Left ventricle myocardium inferior (tissue), 1 donor: ENCODE measurements at regions not wholly inside any gene's neighbourhood (a gene's known extent, or its start where the extent isn't known, plus 50 kb on each side); places are given as distances from the start of the nearest gene placed in this dataset.

Experiments used
- DNase-seq: peaks from one replicate; pipeline ENCODE4 v3.0.0-alpha.2; 2020
- H3K27ac ChIP-seq: fragments of 200-600 bp; replicated peaks from 2 replicates; pipeline ENCODE4 v1.8.0; 2021
- H3K27me3 ChIP-seq: fragments of 200-600 bp; 2 replicates; pipeline ENCODE4 v1.8.0; 2021; ENCODE audit warnings: low read depth
- H3K36me3 ChIP-seq: fragments of 200-600 bp; 2 replicates; pipeline ENCODE4 v1.8.0; 2021
- H3K4me1 ChIP-seq: fragments of 200-600 bp; 2 replicates; pipeline ENCODE4 v1.8.0; 2021
- H3K4me3 ChIP-seq: fragments of 200-600 bp; 2 replicates; pipeline ENCODE4 v1.8.0; 2021; ENCODE audit warnings: mild to moderate bottlenecking, moderate library complexity
- H3K9me3 ChIP-seq: fragments of 200-600 bp; replicated peaks from 2 replicates; pipeline ENCODE4 v1.8.0; 2021
- CTCF ChIP-seq: fragments of 200-600 bp; IDR thresholded peaks from 2 replicates; pipeline ENCODE4 v1.8.0; 2021; ENCODE audit warnings: antibody characterized with exemption, mild to moderate bottlenecking, borderline replicate concordance
- intact Hi-C: fragments of 100-400 bp; cut with micrococcal nuclease; formaldehyde crosslinking; loops from one replicate; pipeline ENCODE4 v1.11.0; 2022
- donor health status: DM: no; HTN: yes; CAD: no; lungs with severe emphysema.

GRCh38 chr1:29708381-29708780 is 472.1 kb downstream of the PTPRU start:
- Histone ChIP-seq H3K36me3 (no peaks in the 10 kb centered on the region), H3K9me3 (no peaks in the 10 kb centered on the region), H3K27ac (no peak overlapping the region), H3K27me3 (peaks cover 82% of the 10 kb centered on the region), H3K4me1 (no peaks in the 10 kb centered on the region), H3K4me3 (no peak overlapping the region)
- DNase-seq, result no peak
- no peak for TF ChIP-seq CTCF
- intact Hi-C loops, result no loop called here

GRCh38 chr1:29707796-29708195 is 471.5 kb downstream of the PTPRU start:
- H3K27ac ChIP-seq, result no peak overlapping the region
- intact Hi-C loops, result no loop called here
- no peaks in the 10 kb centered on the region for H3K36me3 ChIP-seq
- H3K4me3 ChIP-seq, result no peak overlapping the region
- peaks cover 77% of the 10 kb centered on the region for H3K27me3 ChIP-seq
- DNase-seq, result no peak
- H3K9me3 ChIP-seq, result no peaks in the 10 kb centered on the region
- no peaks in the 10 kb centered on the region for H3K4me1 ChIP-seq
- no peak for TF ChIP-seq CTCF

- H3K4me1 ChIP-seq, result no peaks in the 10 kb centered on the region
- intact Hi-C loops, result no loop called here
- H3K27me3 ChIP-seq, result peaks cover 76% of the 10 kb centered on the region
- H3K27ac ChIP-seq, result no peak overlapping the region
- H3K36me3 ChIP-seq, result no peaks in the 10 kb centered on the region
- no peaks in the 10 kb centered on the region for H3K9me3 ChIP-seq
- no peak for DNase-seq
- TF ChIP-seq CTCF, result peak; percentile 20
- H3K4me3 ChIP-seq, result no peak overlapping the region
Observed at GRCh38 chr1:29706936-29707335, 470.6 kb downstream of the PTPRU start.

GRCh38 chr1:29704430-29704829 is 468.1 kb downstream of the PTPRU start:
- Histone ChIP-seq H3K4me3 (no peak overlapping the region), H3K36me3 (no peaks in the 10 kb centered on the region), H3K27me3 (peaks cover 87% of the 10 kb centered on the region), H3K9me3 (no peaks in the 10 kb centered on the region), H3K27ac (no peak overlapping the region), H3K4me1 (no peaks in the 10 kb centered on the region)
- no peak for TF ChIP-seq CTCF
- intact Hi-C loops, result no loop called here
- DNase-seq, result no peak

- no peak for DNase-seq
- intact Hi-C loops, result no loop called here
- Histone ChIP-seq H3K36me3 (no peaks in the 10 kb centered on the region), H3K4me3 (no peak overlapping the region), H3K9me3 (no peaks in the 10 kb centered on the region), H3K27me3 (peaks cover 87% of the 10 kb centered on the region), H3K4me1 (no peaks in the 10 kb centered on the region), H3K27ac (no peak overlapping the region)
- TF ChIP-seq CTCF, result peak; percentile 71
Observed at GRCh38 chr1:29703596-29704370, 467.5 kb downstream of the PTPRU start.
